ENCODE measurements at regions not wholly inside any gene's neighbourhood (a gene's known extent, or its start where the extent isn't known, plus 50 kb on each side); places are given as distances from the start of the nearest gene placed in this dataset.
"Not testable (repeated sequence)": the region's sequence is repeated elsewhere in the genome, so short reads cannot be mapped to it uniquely, and the experiment has no call there.

GRCh38 chr14:55769877-55770276, 189.9 kb downstream of the KTN1 start:
- no peak for DNase-seq

GRCh38 chr14:55771242-55771981, 191.4 kb downstream of the KTN1 start:
- no peak for DNase-seq

- no peak for DNase-seq
Measured at GRCh38 chr14:55772486-55772885, 192.5 kb downstream of the KTN1 start.

GRCh38 chr14:55773312-55773711, 193.3 kb downstream of the KTN1 start:
- no peak for DNase-seq

- no peak for DNase-seq
Measured at GRCh38 chr14:55773984-55774545, 194.1 kb downstream of the KTN1 start.

- DNase-seq, result no peak
Measured at GRCh38 chr14:55777877-55778276, 197.9 kb downstream of the KTN1 start.

- DNase-seq, result peak; percentile 5
Measured at GRCh38 chr14:55780156-55780946, 200.3 kb downstream of the KTN1 start.

GRCh38 chr14:55781046-55781445, 201.0 kb downstream of the KTN1 start:
- DNase-seq, result no peak

GRCh38 chr14:55782166-55782565, 202.2 kb downstream of the KTN1 start:
- no peak for DNase-seq

- no peak for DNase-seq
Measured at GRCh38 chr14:55789406-55789805, 209.4 kb downstream of the KTN1 start.

- no peak for DNase-seq
Measured at GRCh38 chr14:55794655-55795595, 214.9 kb downstream of the KTN1 start.

GRCh38 chr14:55796513-55796912, 216.5 kb downstream of the KTN1 start:
- not testable (repeated sequence) for DNase-seq

GRCh38 chr14:55798406-55798805, 218.4 kb downstream of the KTN1 start:
- no peak for DNase-seq

- no peak for DNase-seq
Measured at GRCh38 chr14:55799508-55800095, 219.6 kb downstream of the KTN1 start.

GRCh38 chr14:55800156-55800785, 220.3 kb downstream of the KTN1 start:
- DNase-seq, result no peak

GRCh38 chr14:55801121-55801520, 221.1 kb downstream of the KTN1 start:
- DNase-seq, result no peak

- DNase-seq, result no peak
Measured at GRCh38 chr14:55802986-55803872, 223.2 kb downstream of the KTN1 start.

GRCh38 chr14:55803873-55804553, 224.0 kb downstream of the KTN1 start:
- no peak for DNase-seq

GRCh38 chr14:55805250-55805649, 225.2 kb downstream of the KTN1 start:
- DNase-seq, result no peak

All from NCI-H82 (cell line).